GM12878 (cell line): ENCODE measurements at regions not wholly inside any gene's neighbourhood (a gene's known extent, or its start where the extent isn't known, plus 50 kb on each side); places are given as distances from the start of the nearest gene placed in this dataset.

Experiments used
- ATAC-seq: fragments of 200-7000 bp; cut with Tn5 transposase; 3 replicates; pipeline ENCODE4 v1.9.1; 2020; ENCODE audit warnings: mild to moderate bottlenecking, moderate library complexity
- BruUV-seq: library from RNA; stranded (reverse); fragments of 400-500 nt; replicated peaks from 2 replicates; lab custom pipeline; 2021; lab: Mats Ljungman, UMichigan
- CTCF ChIA-PET: fragments of 300-600 bp; sonication (Branson Sonifier 250); formaldehyde crosslinking; extraction: SDS; loops from one replicate; lab custom pipeline; 2021; ENCODE audit warnings: inconsistent platforms; lab: Yijun Ruan, JAX
- POLR2A ChIA-PET: fragments of 350-600 bp; formaldehyde crosslinking; extraction: SDS; loops from one replicate; lab custom pipeline; 2021; ENCODE audit warnings: inconsistent platforms; lab: Charles Lee
- RAD21 ChIA-PET: fragments of 300-600 bp; sonication (Branson Sonifier 250); formaldehyde crosslinking; loops from one replicate; lab custom pipeline; 2023; ENCODE audit warnings: antibody characterized with exemption; ENCODE audit not compliant: unreplicated experiment; lab: Charles Lee
- SMC1A ChIA-PET: fragments of 300-600 bp; sonication (Branson Sonifier 250); formaldehyde crosslinking; loops from one replicate; lab custom pipeline; 2023; ENCODE audit not compliant: unreplicated experiment, uncharacterized antibody; lab: Charles Lee
- DNase-seq: peaks from one replicate; pipeline ENCODE4 v3.0.0-alpha.2; 2011; ENCODE audit warnings: low read depth, low spot score
- FAIRE-seq: peaks from 3 replicates; lab custom pipeline; 2011; peaks lifted over from hg19 to GRCh38; lab: Jason Lieb, UNC
- H2AFZ ChIP-seq: 2 replicates; pipeline ENCODE4 v1.6.0; 2011; ENCODE audit warnings: low read depth, low read length, control low read depth; ENCODE audit not compliant: control insufficient read depth
- H3K27ac ChIP-seq: 2 replicates; pipeline ENCODE4 v1.5.1; 2011; ENCODE audit warnings: control low read depth; ENCODE audit not compliant: control insufficient read depth, insufficient read depth
- H3K27me3 ChIP-seq, 2 experiments: replicated peaks in 1 of 2; 2 replicates each; pipeline versions ENCODE4 v1.6.0 to v1.6.1; 2011; ENCODE audit warnings: low read length in 1 of 2; ENCODE audit not compliant: control insufficient read depth in 2 of 2, insufficient read depth in 2 of 2
- H3K36me3 ChIP-seq, 2 experiments: 2 replicates each; pipeline ENCODE4 v1.5.1; 2011; ENCODE audit warnings: low read length in 1 of 2; ENCODE audit not compliant: control insufficient read depth in 2 of 2, insufficient read depth in 2 of 2
- H3K4me1 ChIP-seq: 2 replicates; pipeline ENCODE4 v1.6.1; 2011; ENCODE audit warnings: mild to moderate bottlenecking, low read length, moderate library complexity, mixed read lengths; ENCODE audit not compliant: control insufficient read depth, insufficient read depth
- H3K4me2 ChIP-seq: 2 replicates; pipeline ENCODE4 v1.6.0; 2011; ENCODE audit warnings: control low read depth; ENCODE audit not compliant: control insufficient read depth, insufficient read depth
- H3K4me3 ChIP-seq: fragments of 200-600 bp; sonication (generic); 2 replicates; pipeline ENCODE4 v1.5.1; 2016
- H3K79me2 ChIP-seq: 2 replicates; pipeline ENCODE4 v1.6.0; 2011; ENCODE audit warnings: low read length; ENCODE audit not compliant: control insufficient read depth, insufficient read depth
- H3K9ac ChIP-seq: 2 replicates; pipeline ENCODE4 v1.8.0; 2011; ENCODE audit warnings: low read length, control low read depth, mixed read lengths; ENCODE audit not compliant: control insufficient read depth, insufficient read depth
- H3K9me3 ChIP-seq: replicated peaks from 3 replicates; pipeline ENCODE4 v1.5.1; 2011; ENCODE audit warnings: mild to moderate bottlenecking, low read length; ENCODE audit not compliant: control insufficient read depth, insufficient read depth
- H4K20me1 ChIP-seq: 2 replicates; pipeline ENCODE4 v1.6.0; 2011; ENCODE audit not compliant: control insufficient read depth, insufficient read depth
- BMI1 ChIP-seq: fragments of 450-650 bp; IDR thresholded peaks from 2 replicates; pipeline ENCODE4 v1.6.1; 2016; ENCODE audit warnings: mild to moderate bottlenecking, moderate library complexity, borderline replicate concordance
- CREB1 ChIP-seq: IDR thresholded peaks from 2 replicates; pipeline ENCODE4 v1.6.1; 2012; ENCODE audit warnings: low read depth, mild to moderate bottlenecking, inconsistent platforms
- FOS ChIP-seq: IDR thresholded peaks from 3 replicates; pipeline ENCODE4 v1.6.1; 2011; ENCODE audit warnings: borderline replicate concordance; ENCODE audit not compliant: insufficient read length; ENCODE audit errors: extremely low read depth
- HDAC2 ChIP-seq: fragments of 200-600 bp; sonication (generic); IDR thresholded peaks from 2 replicates; pipeline ENCODE4 v1.6.1; 2017
- IKZF1 ChIP-seq: fragments of 450-650 bp; conservative IDR thresholded peaks from 2 replicates; pipeline ENCODE4 v1.6.1; 2017; ENCODE audit warnings: antibody characterized with exemption, mild to moderate bottlenecking
- LARP7 ChIP-seq: fragments of 450-650 bp; IDR thresholded peaks from 2 replicates; pipeline ENCODE4 v1.6.1; 2017; ENCODE audit warnings: mild to moderate bottlenecking
- NFYB ChIP-seq: IDR thresholded peaks from 2 replicates; pipeline ENCODE4 v1.6.1; 2011; ENCODE audit warnings: low read depth, mild to moderate bottlenecking, low read length, improper control_type of control experiment, moderate library complexity; ENCODE audit not compliant: insufficient read depth
- SREBF2 ChIP-seq: IDR thresholded peaks from 2 replicates; pipeline ENCODE4 v1.6.1; 2012; ENCODE audit warnings: mild to moderate bottlenecking, low read length
- ZNF622 ChIP-seq: fragments of 450-650 bp; IDR thresholded peaks from 2 replicates; pipeline ENCODE4 v1.6.1; 2017; ENCODE audit warnings: mild to moderate bottlenecking, inconsistent platforms
- WGBS: methylation state at CpG from one replicate; pipeline ENCODE4 v1.1.6; 2016; ENCODE audit warnings: low lambda C conversion rate; ENCODE audit not compliant: insufficient replicate concordance, insufficient coverage; ENCODE audit errors: missing lambda C conversion rate; 5-methylcytosine and 5-hydroxymethylcytosine counted together
- in situ Hi-C: fragments of 300-500 bp; cut with MboI; formaldehyde crosslinking; loops from 9 replicates; pipeline ENCODE4 v1.14.3; 2018; ENCODE audit warnings: mixed read lengths
- intact Hi-C: fragments of 100-400 bp; cut with micrococcal nuclease; formaldehyde crosslinking; loops from one replicate; pipeline ENCODE4 v1.14.2; 2022; ENCODE audit not compliant: unreplicated experiment
- TF ChIP-seq, protein P1 (sequence below): IDR thresholded peaks from 2 replicates; pipeline ENCODE4 v1.6.1; 2012; ENCODE audit warnings: low read length, inconsistent platforms
- TF ChIP-seq, protein P2 (sequence below): fragments of 150-350 bp; IDR thresholded peaks from 2 replicates; pipeline ENCODE4 v1.6.1; 2016; ENCODE audit warnings: low read depth, low read length

DNA sequence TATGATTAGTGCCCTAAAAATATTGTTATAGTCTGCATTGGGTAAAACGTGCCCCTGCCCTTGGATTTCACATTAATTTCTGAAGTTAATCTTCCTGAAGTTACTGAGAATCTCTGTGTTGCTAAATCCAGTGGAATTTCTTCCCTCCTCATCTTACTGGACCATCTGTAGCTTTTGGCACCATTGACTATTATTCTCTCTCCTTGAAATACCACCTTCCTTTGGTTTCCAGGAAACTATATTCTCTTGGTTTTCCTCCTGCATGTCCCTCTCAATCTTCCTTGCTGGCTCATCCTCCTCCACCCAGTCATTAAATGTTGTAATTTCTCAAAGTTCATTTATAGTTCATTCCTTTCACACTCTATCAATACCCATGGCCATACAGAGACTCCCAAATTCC is 110.6 kb upstream of the SLC35G4 start (continued):
- TF ChIP-seq ZNF622: no peak

GRCh38 chr18:11497585-11497984 is 111.8 kb upstream of the SLC35G4 start:
- ChIA-PET RAD21 (no interaction called here), SMC1A (interaction anchor here (0.7 to 0.9 kb wide), 2 partner anchors 22 to 49 kb away, joined by 3 read pairs; no protein-coding TSS in a partner anchor), CTCF (interaction anchor here (1.7 kb wide), 1 partner anchor 22 kb away, joined by 4 read pairs; no protein-coding TSS in a partner anchor), POLR2A (no interaction called here)
- FAIRE-seq (no peak), ATAC-seq (no peak), DNase-seq (no peak)
- Histone ChIP-seq H3K36me3 (no peaks in the 10 kb centered on the region), H3K4me1 (no peaks in the 10 kb centered on the region), H2AFZ (no peak overlapping the region), H3K4me2 (no peak overlapping the region), H3K4me3 (no peak overlapping the region), H3K9ac (no peak overlapping the region), H3K79me2 (no peaks in the 10 kb centered on the region), H4K20me1 (no peaks in the 10 kb centered on the region), H3K27ac (no peak overlapping the region), H3K27me3 (no peaks in the 10 kb centered on the region), H3K9me3 (no peaks in the 10 kb centered on the region)
- no TSS peak for BruUV-seq
- WGBS: 9% methylated on average over 2 of the region's 2 CpGs
- intact Hi-C loops (no loop called here), in situ Hi-C loops (no loop called here)
- no peak for TF ChIP-seq LARP7
- no peak for TF ChIP-seq BMI1
- TF ChIP-seq, protein P1, sequence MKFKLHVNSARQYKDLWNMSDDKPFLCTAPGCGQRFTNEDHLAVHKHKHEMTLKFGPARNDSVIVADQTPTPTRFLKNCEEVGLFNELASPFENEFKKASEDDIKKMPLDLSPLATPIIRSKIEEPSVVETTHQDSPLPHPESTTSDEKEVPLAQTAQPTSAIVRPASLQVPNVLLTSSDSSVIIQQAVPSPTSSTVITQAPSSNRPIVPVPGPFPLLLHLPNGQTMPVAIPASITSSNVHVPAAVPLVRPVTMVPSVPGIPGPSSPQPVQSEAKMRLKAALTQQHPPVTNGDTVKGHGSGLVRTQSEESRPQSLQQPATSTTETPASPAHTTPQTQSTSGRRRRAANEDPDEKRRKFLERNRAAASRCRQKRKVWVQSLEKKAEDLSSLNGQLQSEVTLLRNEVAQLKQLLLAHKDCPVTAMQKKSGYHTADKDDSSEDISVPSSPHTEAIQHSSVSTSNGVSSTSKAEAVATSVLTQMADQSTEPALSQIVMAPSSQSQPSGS: no peak
- TF ChIP-seq, protein P2, sequence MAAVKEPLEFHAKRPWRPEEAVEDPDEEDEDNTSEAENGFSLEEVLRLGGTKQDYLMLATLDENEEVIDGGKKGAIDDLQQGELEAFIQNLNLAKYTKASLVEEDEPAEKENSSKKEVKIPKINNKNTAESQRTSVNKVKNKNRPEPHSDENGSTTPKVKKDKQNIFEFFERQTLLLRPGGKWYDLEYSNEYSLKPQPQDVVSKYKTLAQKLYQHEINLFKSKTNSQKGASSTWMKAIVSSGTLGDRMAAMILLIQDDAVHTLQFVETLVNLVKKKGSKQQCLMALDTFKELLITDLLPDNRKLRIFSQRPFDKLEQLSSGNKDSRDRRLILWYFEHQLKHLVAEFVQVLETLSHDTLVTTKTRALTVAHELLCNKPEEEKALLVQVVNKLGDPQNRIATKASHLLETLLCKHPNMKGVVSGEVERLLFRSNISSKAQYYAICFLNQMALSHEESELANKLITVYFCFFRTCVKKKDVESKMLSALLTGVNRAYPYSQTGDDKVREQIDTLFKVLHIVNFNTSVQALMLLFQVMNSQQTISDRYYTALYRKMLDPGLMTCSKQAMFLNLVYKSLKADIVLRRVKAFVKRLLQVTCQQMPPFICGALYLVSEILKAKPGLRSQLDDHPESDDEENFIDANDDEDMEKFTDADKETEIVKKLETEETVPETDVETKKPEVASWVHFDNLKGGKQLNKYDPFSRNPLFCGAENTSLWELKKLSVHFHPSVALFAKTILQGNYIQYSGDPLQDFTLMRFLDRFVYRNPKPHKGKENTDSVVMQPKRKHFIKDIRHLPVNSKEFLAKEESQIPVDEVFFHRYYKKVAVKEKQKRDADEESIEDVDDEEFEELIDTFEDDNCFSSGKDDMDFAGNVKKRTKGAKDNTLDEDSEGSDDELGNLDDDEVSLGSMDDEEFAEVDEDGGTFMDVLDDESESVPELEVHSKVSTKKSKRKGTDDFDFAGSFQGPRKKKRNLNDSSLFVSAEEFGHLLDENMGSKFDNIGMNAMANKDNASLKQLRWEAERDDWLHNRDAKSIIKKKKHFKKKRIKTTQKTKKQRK: no peak
- TF ChIP-seq NFYB: no peak
- no peak for TF ChIP-seq HDAC2
- no peak for TF ChIP-seq CREB1
- no peak for TF ChIP-seq IKZF1
- TF ChIP-seq FOS: no peak
- TF ChIP-seq SREBF2: no peak
